ENCODE measurements at regions not wholly inside any gene's neighbourhood (a gene's known extent, or its start where the extent isn't known, plus 50 kb on each side); places are given as distances from the start of the nearest gene placed in this dataset.

DNA sequence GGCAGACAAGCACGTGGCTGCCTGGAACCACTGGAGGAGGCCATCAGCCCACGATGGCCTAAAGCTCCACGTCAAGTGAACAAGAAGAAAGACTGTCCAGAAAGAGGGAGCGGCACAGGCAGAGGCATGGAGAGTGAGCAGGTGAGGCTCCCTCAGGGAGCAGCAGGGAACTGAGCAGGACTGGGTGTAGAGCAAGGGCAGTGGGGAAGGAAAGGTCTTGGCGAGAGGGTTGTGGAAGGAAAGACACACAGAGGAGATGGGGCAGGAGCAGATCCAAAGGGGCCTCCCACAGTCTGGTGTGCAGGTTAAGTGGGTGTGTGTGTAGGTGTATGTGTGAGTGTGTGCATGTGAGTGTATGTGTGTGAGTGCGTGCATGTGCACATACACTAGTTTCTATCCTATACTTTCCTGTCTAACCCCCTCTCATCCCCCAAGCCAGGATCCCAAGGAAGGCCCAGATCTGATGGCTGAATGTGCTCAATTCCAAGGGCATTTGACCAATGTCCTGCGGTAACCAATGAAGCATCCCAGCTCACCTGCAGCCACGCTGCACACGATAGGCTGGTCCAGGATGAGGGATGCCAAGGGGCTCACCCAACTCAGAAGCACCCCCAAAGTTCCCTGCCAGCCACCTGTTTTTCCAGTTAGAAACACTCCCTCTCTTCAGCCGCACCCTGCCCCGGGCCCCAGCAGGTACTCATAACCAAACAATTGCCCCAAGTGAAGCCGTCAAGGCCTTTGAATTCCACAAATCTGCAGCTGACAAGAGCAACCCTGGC is 262.5 kb upstream of the RAB6C start:
- Histone ChIP-seq H3K9me2 (replicated peaks; ENCODE audit: insufficient read depth, low read length) (no peaks in the 10 kb centered on the region), H3K79me2 (ENCODE audit: insufficient read depth, low read length) (no peaks in the 10 kb centered on the region), H3K4me3 (ENCODE audit: insufficient read depth, low read length, poor library complexity, severe bottlenecking) (no peak overlapping the region), H3K9me3 (ENCODE audit: insufficient read depth, low read length) (no peaks in the 10 kb centered on the region), H2AFZ (ENCODE audit: low read depth, low read length, severe bottlenecking) (no peak overlapping the region), H3K9ac (ENCODE audit: low read length) (no peak overlapping the region), H4K20me1 (ENCODE audit: low read depth, low read length) (no peaks in the 10 kb centered on the region), H3K36me3 (ENCODE audit: low read length) (no peaks in the 10 kb centered on the region), H3F3A (ENCODE audit: insufficient read depth) (no peaks in the 10 kb centered on the region), H3K4me2 (ENCODE audit: low read depth, low read length, poor library complexity, severe bottlenecking) (no peak overlapping the region), H3K27me3 (ENCODE audit: low read length) (no peaks in the 10 kb centered on the region), H3K27ac (ENCODE audit: low read depth, low read length) (no peak overlapping the region)
- no peak for TF ChIP-seq EZH2phosphoT487 (conservative IDR thresholded peaks at IDR 0.05; ENCODE audit: low read length)
- TF ChIP-seq, protein P1, sequence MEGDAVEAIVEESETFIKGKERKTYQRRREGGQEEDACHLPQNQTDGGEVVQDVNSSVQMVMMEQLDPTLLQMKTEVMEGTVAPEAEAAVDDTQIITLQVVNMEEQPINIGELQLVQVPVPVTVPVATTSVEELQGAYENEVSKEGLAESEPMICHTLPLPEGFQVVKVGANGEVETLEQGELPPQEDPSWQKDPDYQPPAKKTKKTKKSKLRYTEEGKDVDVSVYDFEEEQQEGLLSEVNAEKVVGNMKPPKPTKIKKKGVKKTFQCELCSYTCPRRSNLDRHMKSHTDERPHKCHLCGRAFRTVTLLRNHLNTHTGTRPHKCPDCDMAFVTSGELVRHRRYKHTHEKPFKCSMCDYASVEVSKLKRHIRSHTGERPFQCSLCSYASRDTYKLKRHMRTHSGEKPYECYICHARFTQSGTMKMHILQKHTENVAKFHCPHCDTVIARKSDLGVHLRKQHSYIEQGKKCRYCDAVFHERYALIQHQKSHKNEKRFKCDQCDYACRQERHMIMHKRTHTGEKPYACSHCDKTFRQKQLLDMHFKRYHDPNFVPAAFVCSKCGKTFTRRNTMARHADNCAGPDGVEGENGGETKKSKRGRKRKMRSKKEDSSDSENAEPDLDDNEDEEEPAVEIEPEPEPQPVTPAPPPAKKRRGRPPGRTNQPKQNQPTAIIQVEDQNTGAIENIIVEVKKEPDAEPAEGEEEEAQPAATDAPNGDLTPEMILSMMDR (IDR thresholded peaks at IDR 0.05; ENCODE audit: insufficient read depth, low read length, poor library complexity, severe bottlenecking) = no peak

DNA sequence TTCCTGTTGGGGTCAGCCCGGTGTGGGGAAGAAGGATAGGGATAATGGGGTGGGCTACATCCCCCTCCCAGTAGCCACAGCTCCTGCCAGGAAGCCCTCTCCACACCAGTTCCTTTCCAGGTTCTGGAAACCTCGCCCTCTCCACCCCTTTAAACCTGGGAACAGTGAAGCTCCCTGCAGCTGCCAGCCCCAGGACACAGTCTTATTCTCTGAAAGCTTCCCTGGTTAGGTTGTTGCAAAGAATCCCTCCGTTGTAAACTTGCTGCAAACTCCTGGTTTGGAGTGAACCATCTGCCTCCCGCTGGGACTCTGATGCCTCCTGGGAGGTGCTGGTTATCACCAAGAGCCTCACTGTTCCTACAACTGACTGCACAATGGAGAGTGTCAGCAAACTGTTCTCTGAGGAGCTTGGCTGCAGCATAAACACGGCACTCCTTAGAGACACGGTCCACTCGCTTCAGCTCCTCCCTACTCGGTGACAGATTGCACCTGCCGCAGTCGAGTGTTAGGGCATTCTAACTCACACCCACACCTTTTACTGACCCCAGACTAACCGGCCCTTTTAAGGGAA is 261.8 kb upstream of the RAB6C start:
- H3F3A ChIP-seq (ENCODE audit: insufficient read depth) = no peaks in the 10 kb centered on the region
- H4K20me1 ChIP-seq (ENCODE audit: low read depth, low read length) = no peaks in the 10 kb centered on the region
- H2AFZ ChIP-seq (ENCODE audit: low read depth, low read length, severe bottlenecking) = no peak overlapping the region
- H3K79me2 ChIP-seq (ENCODE audit: insufficient read depth, low read length) = no peaks in the 10 kb centered on the region
- no peaks in the 10 kb centered on the region for H3K9me3 ChIP-seq (ENCODE audit: insufficient read depth, low read length)
- TF ChIP-seq EZH2phosphoT487 (conservative IDR thresholded peaks at IDR 0.05; ENCODE audit: low read length) = no peak
- TF ChIP-seq, protein P1 (IDR thresholded peaks at IDR 0.05; ENCODE audit: insufficient read depth, low read length, poor library complexity, severe bottlenecking) = no peak
- no peak overlapping the region for H3K27ac ChIP-seq (ENCODE audit: low read depth, low read length)
- no peaks in the 10 kb centered on the region for H3K9me2 ChIP-seq (replicated peaks; ENCODE audit: insufficient read depth, low read length)
- H3K36me3 ChIP-seq (ENCODE audit: low read length) = no peaks in the 10 kb centered on the region
- H3K9ac ChIP-seq (ENCODE audit: low read length) = no peak overlapping the region
- no peak overlapping the region for H3K4me3 ChIP-seq (ENCODE audit: insufficient read depth, low read length, poor library complexity, severe bottlenecking)
- no peaks in the 10 kb centered on the region for H3K27me3 ChIP-seq (ENCODE audit: low read length)
- no peak overlapping the region for H3K4me2 ChIP-seq (ENCODE audit: low read depth, low read length, poor library complexity, severe bottlenecking)

DNA sequence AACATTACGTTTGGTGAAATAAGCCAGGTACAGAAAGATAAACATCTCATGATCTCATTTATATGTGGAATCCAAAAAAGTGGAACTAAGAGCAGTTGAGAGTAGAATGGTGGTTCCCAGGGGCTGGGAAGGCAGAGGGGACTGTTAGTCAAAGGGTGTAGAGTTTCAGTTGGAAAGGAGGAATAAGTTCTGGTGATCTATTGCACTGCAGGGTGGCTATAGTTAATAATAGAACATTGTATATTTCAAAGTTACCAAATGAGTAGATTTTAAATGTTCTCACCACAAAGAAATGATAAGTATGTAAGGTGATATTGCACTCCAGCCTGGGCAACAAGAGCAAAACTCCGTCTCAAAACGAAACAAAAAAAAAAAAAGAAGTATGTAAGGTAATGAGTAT is 260.1 kb upstream of the RAB6C start:
- no peaks in the 10 kb centered on the region for H3K36me3 ChIP-seq (ENCODE audit: low read length)
- no peaks in the 10 kb centered on the region for H3K9me2 ChIP-seq (replicated peaks; ENCODE audit: insufficient read depth, low read length)
- no peak overlapping the region for H2AFZ ChIP-seq (ENCODE audit: low read depth, low read length, severe bottlenecking)
- no peaks in the 10 kb centered on the region for H3K79me2 ChIP-seq (ENCODE audit: insufficient read depth, low read length)
- H3F3A ChIP-seq (ENCODE audit: insufficient read depth) = no peaks in the 10 kb centered on the region
- H3K9ac ChIP-seq (ENCODE audit: low read length) = no peak overlapping the region
- H3K4me2 ChIP-seq (ENCODE audit: low read depth, low read length, poor library complexity, severe bottlenecking) = no peak overlapping the region
- no peak overlapping the region for H3K4me3 ChIP-seq (ENCODE audit: insufficient read depth, low read length, poor library complexity, severe bottlenecking)
- H3K27ac ChIP-seq (ENCODE audit: low read depth, low read length) = no peak overlapping the region
- TF ChIP-seq EZH2phosphoT487 (conservative IDR thresholded peaks at IDR 0.05; ENCODE audit: low read length) = no peak
- TF ChIP-seq, protein P1 (IDR thresholded peaks at IDR 0.05; ENCODE audit: insufficient read depth, low read length, poor library complexity, severe bottlenecking) = no peak
- no peaks in the 10 kb centered on the region for H3K9me3 ChIP-seq (ENCODE audit: insufficient read depth, low read length)
- no peaks in the 10 kb centered on the region for H3K27me3 ChIP-seq (ENCODE audit: low read length)
- H4K20me1 ChIP-seq (ENCODE audit: low read depth, low read length) = no peaks in the 10 kb centered on the region
